DMS 273 (cell line): ENCODE measurements at regions not wholly inside any gene's neighbourhood (a gene's known extent, or its start where the extent isn't known, plus 50 kb on each side); places are given as distances from the start of the nearest gene placed in this dataset.
"Not testable (repeated sequence)": the region's sequence is repeated elsewhere in the genome, so short reads cannot be mapped to it uniquely, and the experiment has no call there.

Experiments used
- DNase-seq: peaks from one replicate; lab custom pipeline; 2025; ENCODE audit not compliant: unreplicated experiment; lab: John Stamatoyannopoulos, UW

DNA sequence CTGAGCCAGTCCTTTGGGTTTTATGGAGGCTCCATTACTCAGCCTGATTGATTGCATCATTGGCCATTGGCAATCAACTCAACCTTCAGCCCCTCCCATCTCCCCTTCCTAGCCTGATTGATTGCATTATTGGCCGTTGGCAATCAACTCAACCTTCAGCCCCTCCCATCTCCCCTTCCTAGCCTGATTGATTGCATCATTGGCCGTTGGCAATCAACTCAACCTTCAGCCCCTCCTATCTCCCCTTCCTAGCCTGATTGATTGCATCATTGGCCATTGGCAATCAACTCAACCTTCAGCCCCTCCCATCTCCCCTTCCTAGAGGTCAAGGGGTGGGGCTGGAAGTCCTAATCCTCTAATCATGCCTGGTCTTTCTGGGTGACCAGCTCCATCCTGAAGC lies 103.8 kb upstream of the LRPAP1 start:
- DNase-seq: not testable (repeated sequence)

GRCh38 chr4:3634894-3635820 lies 102.9 kb upstream of the LRPAP1 start:
- DNase-seq: no peak

- DNase-seq: no peak
Measured at GRCh38 chr4:3634281-3634857, 102.1 kb upstream of the LRPAP1 start.

DNA sequence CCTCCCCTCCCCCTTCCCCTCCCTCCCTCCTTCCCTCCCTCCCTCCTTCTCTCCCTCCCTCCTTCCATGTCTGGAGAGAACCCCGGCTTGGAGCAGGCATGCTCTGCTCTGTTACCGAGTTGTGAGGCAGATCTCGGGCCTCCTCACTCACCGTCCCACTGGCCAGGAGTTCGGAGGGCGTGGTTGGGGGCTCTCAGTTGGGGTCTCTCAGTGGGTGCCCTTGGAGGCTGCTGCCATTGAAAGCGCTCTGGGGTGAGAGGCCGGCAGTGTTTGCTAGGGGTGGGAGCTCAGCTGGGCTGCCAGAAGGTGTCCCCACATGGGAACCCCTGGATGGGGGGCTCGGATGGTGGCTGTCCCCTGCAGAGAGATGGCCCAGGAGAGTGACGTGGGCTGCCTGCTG lies 101.1 kb upstream of the LRPAP1 start:
- not testable (repeated sequence) for DNase-seq

- not testable (repeated sequence) for DNase-seq
Measured at GRCh38 chr4:3632794-3633193, 100.6 kb upstream of the LRPAP1 start.

DNA sequence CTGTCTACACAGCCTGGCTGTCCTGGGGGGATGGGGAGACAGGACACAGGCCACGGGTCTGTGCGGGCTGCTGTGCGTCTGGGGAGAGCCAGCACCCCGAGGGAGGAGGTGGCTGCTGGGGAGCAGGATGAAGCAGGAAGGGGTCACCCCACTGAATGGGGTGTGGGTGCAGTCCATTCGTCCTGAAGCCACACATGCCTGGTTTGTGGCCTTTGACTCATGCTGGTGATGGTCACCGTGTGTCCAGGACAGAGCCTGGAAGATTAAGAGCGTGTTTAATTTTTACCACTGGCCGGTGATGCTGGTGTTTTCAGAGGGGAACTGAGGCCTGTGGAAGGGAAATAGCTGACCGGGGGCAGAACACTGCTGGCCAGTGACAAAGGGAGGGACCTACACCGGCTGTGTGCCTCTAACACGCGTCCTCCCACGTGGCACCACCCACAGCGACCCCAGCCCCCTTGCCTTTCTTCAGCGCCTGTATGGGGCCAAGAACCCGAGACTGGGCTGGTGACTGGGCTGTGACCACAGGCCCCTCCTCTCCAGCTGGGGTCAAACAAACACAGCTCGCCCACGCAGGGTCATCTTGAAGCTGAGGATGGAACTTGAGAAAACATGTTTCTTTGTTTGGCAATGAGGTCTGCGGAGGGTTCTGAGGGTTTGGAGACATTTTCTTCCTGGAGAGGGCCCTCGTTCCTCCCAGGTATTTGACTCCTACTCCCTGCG lies 99.5 kb upstream of the LRPAP1 start:
- not testable (repeated sequence) for DNase-seq

GRCh38 chr4:3630598-3631543 lies 98.6 kb upstream of the LRPAP1 start:
- no peak for DNase-seq

DNA sequence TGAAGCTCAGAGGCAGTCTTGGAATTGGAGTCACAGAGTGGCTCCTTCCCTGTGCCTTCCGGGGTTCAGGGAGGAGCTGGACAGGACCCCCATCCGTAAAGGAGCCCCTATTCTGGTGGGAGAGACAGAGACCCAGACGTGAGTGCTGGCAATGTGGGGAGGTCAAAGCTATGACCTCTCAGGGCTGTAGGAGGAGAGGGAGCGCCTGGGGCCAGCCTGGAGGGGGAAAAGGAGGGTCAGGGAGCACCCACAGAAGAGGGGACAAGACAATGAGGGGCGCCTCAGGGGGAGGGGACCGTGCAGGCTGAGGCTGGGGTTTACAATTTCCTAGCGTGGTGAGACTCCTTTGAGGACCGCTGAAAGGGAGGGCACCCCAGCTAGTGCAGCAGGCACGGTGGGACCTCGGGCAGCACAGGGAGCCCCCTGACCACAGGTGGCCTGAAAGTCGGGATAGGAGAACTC lies 97.9 kb upstream of the LRPAP1 start:
- DNase-seq: no peak

DNA sequence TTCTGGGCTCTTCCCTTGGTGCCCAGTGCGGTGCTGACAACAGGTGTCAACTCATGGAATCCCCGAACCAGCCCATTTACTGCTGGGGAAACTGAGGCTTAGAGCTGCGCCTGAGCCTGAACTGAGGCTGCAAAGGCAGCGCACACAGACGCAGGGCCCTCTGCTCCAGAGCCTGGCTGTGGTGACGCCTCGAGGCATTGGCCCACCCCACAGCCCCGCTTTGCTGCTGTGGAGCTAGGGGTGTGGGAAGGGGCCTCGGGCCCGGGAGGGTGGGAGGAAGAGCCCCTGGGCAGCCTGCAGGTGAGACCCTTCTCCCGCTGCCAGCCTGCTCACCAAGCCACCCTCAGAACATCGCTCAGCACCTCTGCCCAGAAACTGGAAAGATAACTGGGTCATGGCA lies 97.4 kb upstream of the LRPAP1 start:
- DNase-seq: no peak

DNA sequence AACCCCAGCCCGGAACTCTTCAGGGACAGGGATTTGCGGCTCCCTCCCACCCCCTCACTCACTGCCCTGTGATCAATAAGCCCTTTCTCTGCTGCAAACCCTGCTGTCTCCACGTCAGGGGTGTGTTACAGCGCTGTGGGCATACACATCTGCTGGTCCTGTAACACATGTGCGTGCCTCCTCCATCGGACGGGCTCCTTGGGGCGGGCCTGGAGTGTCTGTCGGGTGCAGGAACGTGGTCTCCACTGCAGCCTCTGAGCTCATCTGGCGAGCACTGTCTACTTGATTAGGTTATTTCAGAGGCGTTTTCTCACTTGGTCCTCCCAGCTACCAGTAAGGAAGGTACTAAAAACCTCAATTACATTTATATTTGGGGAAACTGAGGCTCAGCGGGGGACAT lies 97.0 kb upstream of the LRPAP1 start:
- not testable (repeated sequence) for DNase-seq

DNA sequence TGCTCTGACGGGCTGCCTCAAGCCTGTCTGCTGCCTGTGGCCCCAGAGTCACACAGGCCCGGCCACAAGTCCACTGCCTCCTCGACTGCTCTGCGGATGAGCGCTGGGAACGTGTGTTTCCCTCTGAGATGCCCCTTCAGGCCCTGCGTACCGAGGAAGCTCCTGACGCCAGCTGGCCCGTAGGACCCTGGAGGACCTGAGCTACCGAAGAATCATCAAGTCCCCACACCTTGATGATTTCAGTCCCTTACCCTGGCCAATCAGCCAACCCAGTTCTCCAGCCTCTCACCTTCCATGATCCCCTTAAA lies 96.6 kb upstream of the LRPAP1 start:
- DNase-seq: no peak

DNA sequence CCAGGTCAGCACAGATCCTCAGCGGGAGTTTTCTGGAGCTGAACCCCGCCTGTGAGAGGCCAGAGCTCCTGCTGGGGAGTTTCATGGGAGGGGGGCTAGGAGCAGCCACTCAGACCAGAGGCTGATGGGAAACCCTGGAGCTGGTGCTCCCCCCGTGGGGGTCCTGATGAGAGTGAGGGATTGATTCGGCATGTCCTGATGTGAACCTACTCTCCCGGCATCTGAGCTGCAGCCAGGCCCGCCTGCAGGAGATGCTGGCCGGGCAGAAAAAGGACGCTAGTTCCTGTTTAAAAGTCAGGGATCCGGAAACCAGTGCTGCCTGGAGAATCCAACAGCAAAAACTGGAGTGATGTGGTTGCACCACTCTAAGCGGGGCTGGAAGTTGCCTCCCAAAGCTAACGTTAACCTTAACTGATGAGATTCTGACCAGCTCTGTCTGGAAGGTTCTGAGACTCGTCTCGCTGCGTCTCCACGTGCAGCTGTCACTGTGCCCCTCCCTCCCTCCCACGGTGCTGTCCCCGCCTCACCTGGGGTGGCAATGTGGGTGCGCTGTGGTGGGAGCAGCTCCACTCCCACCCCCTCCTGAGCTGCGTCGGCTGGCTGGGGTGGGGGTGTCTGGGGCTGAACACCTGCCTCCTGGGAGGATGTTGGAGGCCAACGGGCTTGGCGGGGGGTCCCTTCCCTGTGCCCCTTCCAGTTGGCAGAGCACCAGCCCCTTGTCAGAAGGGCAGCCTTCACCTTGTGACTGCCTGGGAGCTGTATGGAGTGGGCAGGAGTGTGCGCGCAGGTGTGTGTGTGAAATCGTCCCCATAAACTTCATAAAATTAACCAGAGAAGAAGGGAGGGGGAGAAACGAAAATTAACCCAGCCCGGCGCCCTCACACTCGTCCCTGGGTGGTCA lies 96.0 kb upstream of the LRPAP1 start:
- not testable (repeated sequence) for DNase-seq

DNA sequence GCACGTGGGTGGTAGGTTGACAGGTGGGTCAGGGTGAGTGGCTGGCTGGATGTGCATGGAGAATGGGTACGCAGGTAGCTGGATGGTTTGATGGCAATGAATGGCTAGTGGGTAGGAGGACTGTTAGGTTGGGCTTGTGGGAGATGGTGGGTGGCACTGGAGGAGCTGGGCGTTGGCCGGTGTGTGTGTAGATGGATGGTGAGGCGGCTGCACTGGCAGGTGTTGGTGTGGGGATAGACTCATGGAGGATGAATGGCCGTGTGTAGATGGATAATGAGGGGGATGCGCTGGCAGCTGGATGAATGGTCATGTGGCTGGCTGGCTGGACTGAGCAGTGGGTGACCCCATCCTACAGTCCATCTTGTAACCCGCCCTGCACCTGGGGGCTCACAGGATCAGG lies 95.2 kb upstream of the LRPAP1 start:
- DNase-seq: not testable (repeated sequence)

GRCh38 chr4:3626131-3626884 lies 94.1 kb upstream of the LRPAP1 start:
- not testable (repeated sequence) for DNase-seq

DNA sequence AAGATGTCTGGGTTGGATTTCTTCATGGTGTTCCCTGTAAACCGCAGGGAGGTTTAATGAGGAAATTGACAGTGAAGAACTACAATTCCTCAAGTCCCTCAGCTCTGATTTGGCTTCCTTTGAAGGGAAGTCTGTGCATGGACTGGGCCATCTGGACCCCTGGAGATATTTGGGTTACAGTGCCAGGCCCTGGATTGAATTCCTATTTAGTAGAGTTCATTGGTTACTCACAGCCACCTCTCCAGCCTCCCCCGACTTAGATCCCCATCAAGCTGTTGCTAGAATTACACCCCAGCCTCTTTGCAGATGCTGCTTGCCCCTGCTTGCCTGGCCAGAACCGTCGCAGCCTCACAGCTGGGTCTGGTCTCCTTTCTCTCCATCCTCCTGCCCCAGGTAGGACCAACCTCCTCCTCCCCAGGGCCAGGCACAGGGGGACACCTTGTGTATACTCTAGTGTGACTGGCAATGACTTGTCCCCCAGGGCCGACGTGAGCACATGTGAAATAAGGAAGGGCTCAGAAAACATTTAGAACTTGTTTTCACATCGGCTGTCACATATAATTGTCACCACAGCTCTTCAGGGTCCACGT lies 93.2 kb upstream of the LRPAP1 start:
- peak; percentile 91 for DNase-seq

- DNase-seq: not testable (repeated sequence)
Measured at GRCh38 chr4:3623809-3624329, 91.6 kb upstream of the LRPAP1 start.

- DNase-seq: no peak
Measured at GRCh38 chr4:3623106-3623505, 90.9 kb upstream of the LRPAP1 start.

GRCh38 chr4:3620365-3620764 lies 88.1 kb upstream of the LRPAP1 start:
- not testable (repeated sequence) for DNase-seq
